GM19467 (cell line): ENCODE measurements at regions not wholly inside any gene's neighbourhood (a gene's known extent, or its start where the extent isn't known, plus 50 kb on each side); places are given as distances from the start of the nearest gene placed in this dataset.
"Not testable (repeated sequence)": the region's sequence is repeated elsewhere in the genome, so short reads cannot be mapped to it uniquely, and the experiment has no call there.

Experiments
- ATAC-seq: cut with Tn5 transposase; IDR thresholded peaks from one replicate; pipeline ENCODE4 v1.9.1; 2021; ENCODE audit warnings: mild to moderate bottlenecking, moderate library complexity; ENCODE audit not compliant: unreplicated experiment

- no peak for ATAC-seq
Measured at GRCh38 chr6:21909321-21909720, 315.8 kb downstream of the SOX4 start.

DNA sequence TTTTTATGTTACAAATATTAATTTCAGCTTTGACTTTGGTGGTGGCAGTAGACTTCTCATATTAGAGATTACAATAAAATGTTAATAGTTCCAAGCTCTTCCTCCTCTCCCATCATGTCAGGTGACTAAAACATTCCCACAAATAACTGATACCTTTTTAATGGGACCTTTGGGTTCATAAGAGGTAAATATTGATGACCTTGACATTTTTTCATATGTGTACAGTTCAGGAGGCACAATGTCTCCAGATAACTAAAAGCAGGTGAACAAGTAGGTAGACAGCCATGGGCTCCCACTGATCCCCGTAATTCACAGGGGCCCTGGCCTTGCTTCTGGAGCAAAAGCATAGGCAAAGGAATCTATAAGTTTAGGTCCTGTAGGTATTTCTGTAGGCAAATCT, 317.7 kb downstream of the SOX4 start:
- ATAC-seq = no peak

DNA sequence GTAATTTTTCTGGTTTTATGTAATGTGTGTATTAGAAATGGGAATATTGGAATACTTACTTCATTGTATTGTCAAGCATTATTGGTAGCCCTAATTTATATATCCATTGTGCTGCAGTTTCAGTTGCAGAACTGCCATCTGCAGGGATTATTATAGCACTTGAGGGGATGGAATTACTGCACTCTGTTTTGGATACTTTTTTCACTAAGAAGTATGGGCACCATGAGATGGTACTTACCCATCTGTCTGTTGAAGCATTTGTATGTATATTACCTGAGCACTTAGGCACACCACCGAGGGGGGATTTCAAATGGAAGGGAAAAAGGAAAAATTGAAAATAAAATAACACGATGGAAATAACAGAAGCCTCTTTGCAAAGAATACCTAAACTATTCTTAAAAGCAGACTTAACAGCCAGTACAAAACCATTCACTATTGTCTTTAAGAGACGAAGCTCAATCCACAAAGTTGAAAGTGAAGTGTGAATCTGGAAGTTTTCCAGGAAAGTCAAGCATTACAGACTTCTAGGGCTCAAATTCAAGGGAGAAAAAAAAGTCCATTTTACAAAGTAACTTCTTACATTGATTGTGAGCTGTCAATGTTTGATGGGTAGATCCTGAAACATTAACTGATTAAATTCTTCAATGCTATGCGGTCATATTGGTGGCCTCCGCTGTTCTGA, 318.7 kb downstream of the SOX4 start:
- no peak for ATAC-seq

GRCh38 chr6:21914121-21914973, 320.8 kb downstream of the SOX4 start:
- ATAC-seq = no peak

DNA sequence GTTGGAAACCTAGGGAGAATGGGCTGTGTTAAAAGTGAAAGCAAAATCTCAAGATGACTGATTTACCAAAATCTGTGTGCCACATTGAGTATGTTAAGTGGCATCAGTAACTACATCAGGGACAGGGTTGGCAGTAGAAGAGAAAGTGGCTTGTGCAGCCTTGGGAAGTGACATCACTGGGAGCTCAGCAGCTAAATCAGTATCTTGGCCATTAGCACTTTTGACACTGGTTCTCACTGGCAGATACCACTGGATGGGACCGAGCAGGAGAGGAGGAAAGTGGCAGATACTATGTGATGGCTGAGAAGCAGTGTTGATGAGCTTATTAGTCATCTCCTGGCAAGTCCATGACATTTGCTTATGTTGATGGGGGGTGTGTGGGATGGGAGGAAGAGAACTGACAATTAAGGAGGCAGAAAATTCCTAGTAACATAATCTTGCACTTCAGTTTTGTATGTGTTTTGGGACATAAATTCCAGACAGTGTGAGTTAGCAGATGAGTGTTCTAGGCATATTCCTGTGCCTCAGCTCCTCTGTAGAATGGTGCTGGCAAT, 322.2 kb downstream of the SOX4 start:
- ATAC-seq = no peak

DNA sequence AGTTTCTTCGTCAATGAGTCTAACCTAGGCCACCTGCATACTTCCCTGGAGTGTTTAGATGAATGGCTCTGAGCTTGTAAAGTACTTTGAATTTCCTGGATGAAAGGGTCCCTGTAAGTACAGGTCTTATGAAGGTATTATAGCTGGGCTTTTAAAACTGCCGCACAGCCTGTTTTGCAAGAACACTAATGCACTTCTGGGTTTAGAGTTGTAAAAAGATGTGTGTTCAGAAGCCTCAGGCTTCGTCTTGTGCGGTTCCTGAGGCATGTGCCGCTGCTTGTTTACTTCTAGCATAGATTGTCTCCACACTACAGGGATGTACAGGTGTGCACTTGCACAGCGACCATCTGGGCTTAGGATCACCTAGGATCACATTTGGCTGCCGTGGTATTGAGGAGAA, 324.5 kb downstream of the SOX4 start:
- no peak for ATAC-seq

DNA sequence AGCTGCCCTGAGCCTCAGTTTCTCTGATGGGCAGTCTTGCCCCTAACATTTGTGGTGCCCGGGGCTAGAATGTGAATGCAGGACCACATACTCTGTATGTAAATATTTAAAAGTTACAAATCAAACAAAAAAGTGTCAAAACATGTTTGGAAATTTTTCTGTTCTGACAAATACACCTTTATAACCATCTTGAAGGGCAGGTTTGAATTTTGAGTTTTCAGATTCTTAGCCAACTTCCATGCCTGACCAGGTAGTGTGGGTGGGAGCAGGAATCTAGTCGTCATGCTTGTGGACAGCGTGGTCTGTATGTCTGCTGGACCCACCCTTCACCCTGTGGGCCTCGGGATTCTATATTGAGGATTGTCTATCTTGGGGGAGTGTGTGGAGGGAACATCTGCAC, 325.1 kb downstream of the SOX4 start:
- no peak for ATAC-seq

DNA sequence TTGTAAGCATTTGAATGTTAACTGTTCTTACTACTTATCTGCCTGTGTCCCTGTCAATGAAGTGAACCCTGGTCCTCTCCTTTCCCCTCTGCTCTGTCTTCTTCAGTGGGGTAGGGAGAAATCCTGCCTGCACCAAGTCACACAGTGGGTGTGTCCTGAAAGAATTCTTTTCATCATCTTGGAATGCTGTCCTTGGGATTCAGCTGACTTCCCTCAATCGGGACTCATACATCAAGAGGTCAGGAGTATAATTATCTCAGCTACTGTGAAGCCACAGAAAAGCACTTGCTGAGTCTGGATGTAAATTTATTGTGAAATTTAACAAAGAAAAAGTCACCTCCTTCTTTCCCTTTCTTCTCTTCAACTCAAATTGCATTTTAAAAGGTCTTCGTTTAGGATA, 328.5 kb downstream of the SOX4 start:
- no peak for ATAC-seq

DNA sequence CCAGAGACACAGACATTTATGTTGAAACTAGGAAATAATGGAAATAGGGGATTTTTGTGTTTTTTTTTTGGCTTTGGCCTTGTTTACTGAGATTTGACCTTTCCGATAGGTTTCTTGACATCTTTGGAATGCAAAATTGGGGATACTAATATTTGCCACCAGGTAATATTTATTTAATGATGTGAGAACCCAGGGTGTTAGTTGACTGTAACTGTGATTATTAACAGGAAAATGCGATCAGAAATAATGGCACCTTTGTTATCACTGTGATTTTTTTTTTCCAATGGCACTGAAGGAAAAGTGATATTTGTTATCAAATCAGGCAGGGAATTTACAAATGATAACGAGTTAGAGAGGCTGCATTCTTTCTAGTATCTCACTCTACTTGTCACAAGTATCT, 330.5 kb downstream of the SOX4 start:
- ATAC-seq = no peak

DNA sequence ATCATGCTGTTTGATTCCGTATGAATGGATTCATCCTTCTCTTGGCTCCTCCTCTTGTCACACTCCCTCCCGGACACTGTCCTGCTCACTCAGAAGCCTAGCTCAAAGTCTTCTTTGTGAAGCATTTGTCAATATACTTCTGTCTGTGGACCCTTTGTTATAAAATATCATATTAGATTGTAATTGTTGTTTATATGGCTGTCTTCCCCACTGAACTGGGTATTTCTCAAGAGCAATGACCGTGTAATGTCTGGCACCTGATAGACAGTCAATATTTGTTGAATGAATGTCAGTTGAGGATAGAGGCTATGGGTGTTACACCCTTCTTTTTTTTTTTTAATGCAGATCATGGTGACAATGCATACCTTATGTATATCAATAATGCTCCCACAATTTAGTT, 335.3 kb downstream of the SOX4 start:
- ATAC-seq = no peak

DNA sequence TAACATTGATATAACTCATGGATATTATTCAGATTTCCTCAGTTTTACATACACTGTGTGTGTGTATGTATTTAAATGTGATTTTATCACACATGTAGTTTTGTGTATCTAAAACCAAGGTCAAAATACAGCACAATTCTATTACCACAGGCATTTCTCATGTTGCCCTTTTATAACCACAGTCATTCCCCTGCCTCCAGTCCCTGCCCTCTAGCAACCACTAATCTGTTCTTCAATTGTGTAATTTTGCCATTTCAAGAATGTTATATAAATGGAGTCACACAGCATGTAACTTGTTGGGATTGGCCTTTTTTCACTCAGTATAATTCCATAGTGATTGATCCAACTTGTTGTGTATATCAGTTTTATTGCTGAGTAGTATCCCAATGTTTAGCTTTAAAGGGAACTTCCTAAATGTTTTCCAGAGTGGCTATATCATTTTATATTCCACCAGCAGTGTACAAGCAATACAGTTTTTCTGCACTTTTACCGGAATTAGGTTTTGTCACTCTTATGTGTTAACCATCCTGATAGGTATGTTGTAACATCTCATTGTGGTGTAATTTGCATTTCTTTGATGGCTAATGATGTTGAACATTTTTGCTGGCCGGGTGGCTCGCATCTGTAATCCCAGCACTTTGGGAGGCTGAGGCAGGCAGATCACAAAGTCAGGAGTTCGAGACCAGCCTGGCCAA, 338.2 kb downstream of the SOX4 start:
- no peak for ATAC-seq

DNA sequence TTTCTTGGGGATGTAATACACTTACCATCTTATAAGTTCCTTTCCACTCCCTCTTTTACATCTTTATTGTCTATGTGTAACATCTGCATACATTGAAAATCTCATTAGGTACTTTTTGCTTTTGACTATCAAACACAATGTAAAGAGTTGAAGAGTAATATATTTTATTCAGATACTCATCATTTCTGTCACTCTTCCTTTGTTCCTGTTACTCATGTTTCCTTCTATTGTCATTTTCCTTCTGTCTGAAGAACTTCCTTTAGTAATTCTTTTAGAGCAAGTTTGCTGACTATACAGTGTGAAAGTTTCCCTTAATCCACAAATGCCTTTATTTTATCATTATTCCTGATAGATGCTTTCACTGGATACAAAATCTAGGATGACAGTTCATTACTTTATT, 339.8 kb downstream of the SOX4 start:
- no peak for ATAC-seq

- no peak for ATAC-seq
Measured at GRCh38 chr6:21935142-21935541, 341.6 kb downstream of the SOX4 start.

DNA sequence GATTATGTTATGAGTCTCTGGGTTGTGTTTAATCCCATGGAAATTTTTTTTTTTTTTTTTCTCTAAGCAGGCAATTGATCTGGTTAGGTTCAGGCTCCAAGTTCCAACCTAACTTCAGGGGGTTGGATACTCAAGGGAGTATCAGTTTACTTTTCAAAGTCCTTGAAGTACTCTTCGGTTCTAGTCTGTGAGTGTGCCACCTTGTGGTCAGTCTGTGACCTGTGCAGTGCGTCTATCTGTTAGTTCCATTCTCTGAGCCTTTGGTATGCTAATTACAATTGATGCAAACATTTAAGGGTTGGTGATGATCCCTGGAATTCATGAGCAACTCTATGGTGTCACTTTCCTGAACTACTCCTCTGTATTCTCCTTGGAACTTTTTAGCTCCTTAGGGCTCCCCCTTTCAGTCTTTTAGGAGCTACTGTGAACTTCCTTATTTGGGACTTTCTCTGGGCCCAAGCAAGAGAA, 342.0 kb downstream of the SOX4 start:
- no peak for ATAC-seq

DNA sequence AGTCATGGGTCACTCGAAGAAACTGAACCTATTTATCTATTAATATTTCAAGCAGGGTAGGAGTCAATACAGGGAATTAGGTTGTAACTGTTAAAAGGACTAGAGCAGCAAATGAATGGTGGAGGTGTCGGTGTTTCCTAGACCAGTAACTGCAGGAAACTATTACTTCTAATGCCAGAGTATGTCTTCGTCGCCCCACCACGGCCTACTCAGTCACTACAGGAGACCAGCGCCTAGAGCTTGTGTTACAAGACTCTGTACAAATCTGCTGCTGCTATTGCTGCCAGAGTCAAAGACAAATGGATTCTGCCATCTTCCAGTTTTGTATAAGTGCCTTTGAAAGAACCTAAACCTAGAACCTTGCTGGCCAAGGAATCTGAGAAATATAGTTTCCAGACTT, 343.9 kb downstream of the SOX4 start:
- ATAC-seq = no peak

- ATAC-seq = not testable (repeated sequence)
Measured at GRCh38 chr6:21939066-21939465, 345.5 kb downstream of the SOX4 start.

DNA sequence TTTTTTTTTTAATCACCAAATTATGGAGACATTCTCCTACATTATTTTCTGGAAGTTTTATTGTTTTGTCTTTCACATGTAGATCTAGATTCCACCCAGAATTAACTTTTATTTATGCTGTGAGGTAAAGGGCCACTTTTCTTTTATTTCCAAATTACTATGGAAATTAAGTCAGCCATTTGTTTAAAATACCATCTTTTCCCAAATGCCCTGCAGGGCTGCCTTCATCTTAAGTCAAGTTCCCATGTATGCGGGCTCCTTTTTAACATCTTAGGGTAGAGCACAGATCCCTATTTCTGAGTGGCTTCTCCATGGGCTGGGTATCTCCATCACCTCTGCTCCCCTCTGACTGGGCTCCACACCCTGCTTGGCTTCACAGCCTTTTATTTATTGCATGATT, 348.4 kb downstream of the SOX4 start:
- no peak for ATAC-seq

GRCh38 chr6:21942897-21943296, 349.3 kb downstream of the SOX4 start:
- ATAC-seq = no peak

GRCh38 chr6:21946298-21946783, 350.5 kb downstream of the PRL start:
- no peak for ATAC-seq

GRCh38 chr6:21947227-21947626, 349.6 kb downstream of the PRL start:
- ATAC-seq = not testable (repeated sequence)

DNA sequence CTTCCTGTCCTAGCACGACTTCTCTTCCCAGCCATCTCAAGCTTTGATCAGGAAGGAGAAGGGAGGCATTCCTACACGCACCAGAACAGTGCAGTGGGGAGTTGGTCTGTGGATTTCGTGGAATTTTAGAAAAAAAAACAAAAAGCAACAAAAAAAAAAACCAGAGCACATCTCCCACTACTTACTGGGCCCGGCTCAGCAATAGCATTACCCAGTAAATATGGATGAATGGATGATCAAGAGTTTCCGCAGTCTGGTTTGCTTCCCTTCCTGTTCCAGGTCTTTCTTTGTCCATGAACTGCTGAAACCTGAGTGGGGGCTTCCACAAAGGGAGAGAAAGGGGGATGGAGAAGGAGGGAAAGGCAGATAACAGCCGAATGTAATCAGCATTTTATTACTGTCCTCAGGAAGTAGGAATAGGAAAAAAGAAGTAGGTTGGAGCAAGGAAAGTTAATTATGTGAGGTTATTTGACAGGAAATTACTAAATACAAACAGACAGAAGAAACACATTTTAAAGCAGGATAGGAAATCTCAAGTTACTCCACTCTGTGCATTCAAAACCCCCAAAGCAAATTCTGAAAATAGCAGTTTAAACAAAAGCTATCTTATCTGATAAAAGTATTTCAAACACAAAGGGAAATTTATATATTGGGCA, 349.0 kb downstream of the PRL start:
- no peak for ATAC-seq
